ENCODE measurements at regions not wholly inside any gene's neighbourhood (a gene's known extent, or its start where the extent isn't known, plus 50 kb on each side); places are given as distances from the start of the nearest gene placed in this dataset.

GRCh38 chr7:20021066-20021465, 196.1 kb downstream of the MACC1 start:
- Histone ChIP-seq H3K4me2 (replicated peaks; ENCODE audit: extremely low read depth, low read length, poor library complexity, severe bottlenecking) (no peak overlapping the region), H3K9ac (ENCODE audit: insufficient read depth, low read length, poor library complexity, severe bottlenecking) (no peak overlapping the region), H3K4me1 (ENCODE audit: control insufficient read depth in 1 of 2, insufficient read depth in 2 of 2, low read length in 2 of 2) (peaks cover 13 to 17% of the 10 kb centered on the region in 2 donors), H3K4me3 (replicated peaks in 1 of 3; ENCODE audit: low read depth in 2 of 3, low read length in 3 of 3) (no peak overlapping the region), H3K9me3 (replicated peaks in 1 of 2; ENCODE audit: control insufficient read depth in 1 of 2, insufficient read depth in 1 of 2, low read length in 2 of 2) (no peaks in the 10 kb centered on the region), H3K36me3 (replicated peaks in 1 of 2; ENCODE audit: control insufficient read depth in 1 of 2, insufficient read depth in 2 of 2, low read length in 2 of 2) (no peaks in the 10 kb centered on the region), H3K27me3 (ENCODE audit: control insufficient read depth in 2 of 2, insufficient read depth in 2 of 2, low read length in 2 of 2) (no peaks in the 10 kb centered on the region), H2AFZ (ENCODE audit: insufficient read depth, low read depth, low read length, poor library complexity, severe bottlenecking) (peak overlapping the region; percentile 12), H3K79me2 (ENCODE audit: insufficient read depth, low read length) (no peaks in the 10 kb centered on the region), H3K27ac (ENCODE audit: low read depth in 1 of 2, low read length in 2 of 2) (peak overlapping the region in 1 of 2 donors; percentile 49), H4K20me1 (ENCODE audit: insufficient read depth, low read length) (no peaks in the 10 kb centered on the region)
- H3K27ac Mint-ChIP-seq = peak overlapping the region; percentile 73 to 95 (median 87)
- H3K4me3 Mint-ChIP-seq = no peak overlapping the region
- H3K4me1 Mint-ChIP-seq = peaks cover 27% of the 10 kb centered on the region
- no peak for TF ChIP-seq CTCF (IDR thresholded peaks at IDR 0.05)
- no peaks in the 10 kb centered on the region for H3K36me3 Mint-ChIP-seq
- intact Hi-C loops (cut with micrococcal nuclease) = no loop called here
- H3K9me3 Mint-ChIP-seq = peaks cover 0 to 6% (median 0%) of the 10 kb centered on the region in 7 donors
- DNase-seq = peak; percentile 5 to 15 (median 6)
- peaks cover 0 to 2% (median 0%) of the 10 kb centered on the region in 3 donors for H3K27me3 Mint-ChIP-seq (ENCODE audit: low read depth in 3 of 3)

GRCh38 chr7:20019757-20020432, 197.3 kb downstream of the MACC1 start:
- Histone ChIP-seq H3K9ac (ENCODE audit: insufficient read depth, low read length, poor library complexity, severe bottlenecking) (no peak overlapping the region), H3K27ac (ENCODE audit: low read depth in 1 of 2, low read length in 2 of 2) (no peak overlapping the region), H3K4me2 (replicated peaks; ENCODE audit: extremely low read depth, low read length, poor library complexity, severe bottlenecking) (no peak overlapping the region), H4K20me1 (ENCODE audit: insufficient read depth, low read length) (no peaks in the 10 kb centered on the region), H3K4me1 (ENCODE audit: control insufficient read depth in 1 of 2, insufficient read depth in 2 of 2, low read length in 2 of 2) (peaks cover 13 to 17% of the 10 kb centered on the region in 2 donors), H3K4me3 (replicated peaks in 1 of 3; ENCODE audit: low read depth in 2 of 3, low read length in 3 of 3) (no peak overlapping the region), H3K36me3 (replicated peaks in 1 of 2; ENCODE audit: control insufficient read depth in 1 of 2, insufficient read depth in 2 of 2, low read length in 2 of 2) (no peaks in the 10 kb centered on the region), H3K27me3 (ENCODE audit: control insufficient read depth in 2 of 2, insufficient read depth in 2 of 2, low read length in 2 of 2) (no peaks in the 10 kb centered on the region), H3K79me2 (ENCODE audit: insufficient read depth, low read length) (no peaks in the 10 kb centered on the region), H3K9me3 (replicated peaks in 1 of 2; ENCODE audit: control insufficient read depth in 1 of 2, insufficient read depth in 1 of 2, low read length in 2 of 2) (no peaks in the 10 kb centered on the region), H2AFZ (ENCODE audit: insufficient read depth, low read depth, low read length, poor library complexity, severe bottlenecking) (no peak overlapping the region)
- no CpG with 5 or more reads among the region's 2 CpGs for WGBS (ENCODE audit: insufficient coverage)
- H3K27ac Mint-ChIP-seq = peak overlapping the region in 2 of 7 donors; percentile 41 to 92
- peak in 1 of 3 donors; percentile 7 for DNase-seq
- intact Hi-C loops (cut with micrococcal nuclease) = no loop called here
- H3K27me3 Mint-ChIP-seq (ENCODE audit: low read depth in 3 of 3) = peaks cover 0 to 2% (median 0%) of the 10 kb centered on the region in 3 donors
- peaks cover 0 to 3% (median 0%) of the 10 kb centered on the region in 7 donors for H3K9me3 Mint-ChIP-seq
- no peak overlapping the region for H3K4me3 Mint-ChIP-seq
- H3K4me1 Mint-ChIP-seq = peaks cover 27% of the 10 kb centered on the region
- TF ChIP-seq CTCF (IDR thresholded peaks at IDR 0.05) = no peak
- no peaks in the 10 kb centered on the region for H3K36me3 Mint-ChIP-seq

Data from CD14-positive monocyte (primary cell).